ENCODE measurements at regions not wholly inside any gene's neighbourhood (a gene's known extent, or its start where the extent isn't known, plus 50 kb on each side); places are given as distances from the start of the nearest gene placed in this dataset.

GRCh38 chr2:184463866-184464248, 134.5 kb upstream of the ZNF804A start:
- no peak for TF ChIP-seq CTCF (IDR thresholded peaks at IDR 0.05 in 2 of 3, conservative IDR thresholded peaks at IDR 0.05 in 1 of 3; ENCODE audit: insufficient read depth in 2 of 3, low read depth in 1 of 3, low read length in 3 of 3)
- TF ChIP-seq REST (IDR thresholded peaks at IDR 0.05; ENCODE audit: borderline replicate concordance): no peak
- TF ChIP-seq REST (CRISPR knock-in tag; IDR thresholded peaks at IDR 0.05; ENCODE audit: low read depth): no peak
- no peak for TF ChIP-seq NR1H2 (CRISPR knock-in tag; IDR thresholded peaks at IDR 0.05)
- TF ChIP-seq ZNF449 (CRISPR knock-in tag; IDR thresholded peaks at IDR 0.05): no peak
- no peak for TF ChIP-seq ZNF316 (IDR thresholded peaks at IDR 0.05)
- no peak for TF ChIP-seq ZNF224 (CRISPR knock-in tag; IDR thresholded peaks at IDR 0.05)
- TF ChIP-seq HNRNPH1 (optimal IDR thresholded peaks at IDR 0.05; ENCODE audit: low read depth, low read length): no peak
- TF ChIP-seq EGR1 (conservative IDR thresholded peaks at IDR 0.05): no peak
- TF ChIP-seq SLC30A9 (CRISPR knock-in tag; IDR thresholded peaks at IDR 0.05): no peak
- TF ChIP-seq SMAD3 (CRISPR knock-in tag; conservative IDR thresholded peaks at IDR 0.05): no peak
- TF ChIP-seq ATF7 (IDR thresholded peaks at IDR 0.05): no peak
- no peak for TF ChIP-seq ZNF324 (CRISPR knock-in tag; IDR thresholded peaks at IDR 0.05)
- no peak for TF ChIP-seq ZNF696 (CRISPR knock-in tag; conservative IDR thresholded peaks at IDR 0.05)
